H9 (cell line): ENCODE measurements at regions not wholly inside any gene's neighbourhood (a gene's known extent, or its start where the extent isn't known, plus 50 kb on each side); places are given as distances from the start of the nearest gene placed in this dataset.

Source experiments
- DNase-seq: peaks from one replicate; pipeline ENCODE4 v3.0.0-alpha.2; 2017
- H2AFZ ChIP-seq: one replicate; pipeline ENCODE4 v1.6.1; 2013; ENCODE audit warnings: mild to moderate bottlenecking, low read length, control low read depth, moderate library complexity
- H2AK5ac ChIP-seq: 2 replicates; pipeline ENCODE4 v1.6.1; 2013; ENCODE audit warnings: low read length, control low read depth, mixed read lengths; ENCODE audit not compliant: insufficient read length
- H2BK120ac ChIP-seq: one replicate; pipeline ENCODE4 v1.6.1; 2013; ENCODE audit warnings: low read depth, mild to moderate bottlenecking, low read length, control low read depth, inconsistent platforms; ENCODE audit not compliant: poor library complexity, severe bottlenecking
- H2BK12ac ChIP-seq: 2 replicates; pipeline ENCODE4 v1.6.1; 2013; ENCODE audit warnings: low read length, control low read depth, mixed read lengths, low read depth; ENCODE audit not compliant: insufficient read length
- H2BK15ac ChIP-seq: 2 replicates; pipeline ENCODE4 v1.6.1; 2013; ENCODE audit warnings: low read depth, low read length, control low read depth
- H2BK20ac ChIP-seq: one replicate; pipeline ENCODE4 v1.6.1; 2013; ENCODE audit warnings: low read depth, mild to moderate bottlenecking, low read length, control low read depth, inconsistent platforms; ENCODE audit not compliant: poor library complexity, severe bottlenecking
- H2BK5ac ChIP-seq: 2 replicates; pipeline ENCODE4 v1.6.1; 2013; ENCODE audit warnings: low read length, control low read depth, mixed read lengths; ENCODE audit not compliant: insufficient read length
- H3K14ac ChIP-seq: 2 replicates; pipeline ENCODE4 v1.6.1; 2013; ENCODE audit warnings: low read length, control low read depth; ENCODE audit not compliant: insufficient read depth
- H3K18ac ChIP-seq: 2 replicates; pipeline ENCODE4 v1.6.1; 2013; ENCODE audit warnings: low read depth, mild to moderate bottlenecking, mixed read lengths, low read length, control low read depth; ENCODE audit not compliant: insufficient read length
- H3K23ac ChIP-seq: 2 replicates; pipeline ENCODE4 v1.6.1; 2013; ENCODE audit warnings: low read length, control low read depth, mixed read lengths, low read depth; ENCODE audit not compliant: insufficient read length
- H3K23me2 ChIP-seq: 2 replicates; pipeline ENCODE4 v1.6.1; 2013; ENCODE audit warnings: low read depth, mild to moderate bottlenecking, mixed read lengths, low read length, control low read depth; ENCODE audit not compliant: insufficient read length, poor library complexity, severe bottlenecking
- H3K27ac ChIP-seq: 2 replicates; pipeline ENCODE4 v1.5.1; 2013; ENCODE audit warnings: low read length, control low read depth, mixed read lengths, low read depth; ENCODE audit not compliant: insufficient read length
- H3K27me3 ChIP-seq: 2 replicates; pipeline ENCODE4 v1.6.1; 2013; ENCODE audit warnings: low read length, control low read depth, inconsistent platforms; ENCODE audit not compliant: insufficient read depth
- H3K4ac ChIP-seq: 2 replicates; pipeline ENCODE4 v1.6.1; 2013; ENCODE audit warnings: low read depth, mild to moderate bottlenecking, control low read depth, inconsistent platforms, low read length, moderate library complexity
- H3K4me1 ChIP-seq: 2 replicates; pipeline ENCODE4 v1.6.1; 2013; ENCODE audit warnings: low read length, control low read depth, inconsistent platforms; ENCODE audit not compliant: insufficient read depth
- H3K4me2 ChIP-seq: 2 replicates; pipeline ENCODE4 v1.6.1; 2013; ENCODE audit warnings: low read length, control low read depth, mixed read lengths; ENCODE audit not compliant: insufficient read length, insufficient read depth
- H3K56ac ChIP-seq: 2 replicates; pipeline ENCODE4 v1.6.1; 2013; ENCODE audit warnings: low read depth, mild to moderate bottlenecking, mixed read lengths, low read length, control low read depth; ENCODE audit not compliant: insufficient read length
- H3K79me1 ChIP-seq: 2 replicates; pipeline ENCODE4 v1.6.1; 2013; ENCODE audit warnings: low read depth, mild to moderate bottlenecking, moderate library complexity, low read length, control low read depth, inconsistent platforms; ENCODE audit not compliant: insufficient read depth, poor library complexity, severe bottlenecking
- H3K79me2 ChIP-seq: 2 replicates; pipeline ENCODE4 v1.6.1; 2013; ENCODE audit warnings: low read length, control low read depth, inconsistent platforms; ENCODE audit not compliant: insufficient read depth
- H3K9ac ChIP-seq: 2 replicates; pipeline ENCODE4 v1.6.1; 2013; ENCODE audit warnings: low read length, control low read depth, mixed read lengths; ENCODE audit not compliant: insufficient read length; ENCODE audit errors: extremely low read depth
- H3K9me3 ChIP-seq: one replicate; pipeline ENCODE4 v1.6.1; 2013; ENCODE audit warnings: low read depth, low read length, inconsistent platforms; ENCODE audit not compliant: control insufficient read depth
- H3T11ph ChIP-seq: one replicate; pipeline ENCODE4 v1.6.1; 2013; ENCODE audit warnings: mild to moderate bottlenecking, low read length, control low read depth, inconsistent platforms
- H4K20me1 ChIP-seq: one replicate; pipeline ENCODE4 v1.6.1; 2013; ENCODE audit not compliant: control insufficient read depth, insufficient read length, insufficient read depth
- H4K5ac ChIP-seq: 2 replicates; pipeline ENCODE4 v1.6.1; 2013; ENCODE audit warnings: low read depth, mild to moderate bottlenecking, mixed read lengths, low read length, control low read depth; ENCODE audit not compliant: insufficient read length
- H4K8ac ChIP-seq: replicated peaks from 2 replicates; pipeline ENCODE4 v1.6.1; 2013; ENCODE audit warnings: low read length, control low read depth, mixed read lengths, low read depth; ENCODE audit not compliant: insufficient read length
- H4K91ac ChIP-seq: 2 replicates; pipeline ENCODE4 v1.6.1; 2013; ENCODE audit warnings: low read depth, mild to moderate bottlenecking, moderate library complexity, mixed read lengths, low read length, control low read depth; ENCODE audit not compliant: insufficient read length
- H3K27ac Mint-ChIP-seq, 3 experiments: 2 replicates in 2 of 3; 3 replicates in 1 of 3; pipeline ENCODE4 v1.8.0; 2020 to 2021; ENCODE audit warnings: mixed read lengths in 3 of 3, mild to moderate bottlenecking in 1 of 3, moderate library complexity in 1 of 3
- H3K27me3 Mint-ChIP-seq: 2 replicates; pipeline ENCODE4 v1.8.0; 2021; ENCODE audit warnings: low read depth, mild to moderate bottlenecking, moderate library complexity, mixed read lengths
- H3K36me3 Mint-ChIP-seq, 3 experiments: 2 replicates in 2 of 3; 3 replicates in 1 of 3; pipeline ENCODE4 v1.8.0; 2020 to 2021; ENCODE audit warnings: low read depth in 3 of 3, mixed read lengths in 3 of 3; ENCODE audit not compliant: insufficient read depth in 1 of 3
- H3K4me1 Mint-ChIP-seq, 2 experiments: 2 replicates each; pipeline ENCODE4 v1.8.0; 2020; ENCODE audit warnings: mixed read lengths in 2 of 2
- H3K4me3 Mint-ChIP-seq, 2 experiments: 2 replicates in 1 of 2; 3 replicates in 1 of 2; pipeline ENCODE4 v1.8.0; 2020 to 2021; ENCODE audit warnings: mild to moderate bottlenecking in 2 of 2, mixed read lengths in 2 of 2, moderate library complexity in 1 of 2
- H3K9me3 Mint-ChIP-seq, 2 experiments: 2 replicates in 1 of 2; 3 replicates in 1 of 2; pipeline ENCODE4 v1.8.0; 2020; ENCODE audit warnings: mild to moderate bottlenecking in 2 of 2, mixed read lengths in 2 of 2, moderate library complexity in 1 of 2
- WGBS: extraction: QIAGEN DNeasy Blood & Tissue Kit; methylation state at CpG from one replicate; pipeline ENCODE4 v1.1.7; 2013; ENCODE audit warnings: missing lambda C conversion rate, low lambda C conversion rate, mixed read lengths; ENCODE audit not compliant: insufficient read length; ENCODE audit errors: extremely low coverage; 5-methylcytosine and 5-hydroxymethylcytosine counted together
- TF ChIP-seq, protein P1 (sequence below): fragments of 200-600 bp; sonication (generic); conservative IDR thresholded peaks from 3 replicates; pipeline ENCODE4 v1.8.0; 2021; ENCODE audit warnings: antibody characterized with exemption, mild to moderate bottlenecking

DNA sequence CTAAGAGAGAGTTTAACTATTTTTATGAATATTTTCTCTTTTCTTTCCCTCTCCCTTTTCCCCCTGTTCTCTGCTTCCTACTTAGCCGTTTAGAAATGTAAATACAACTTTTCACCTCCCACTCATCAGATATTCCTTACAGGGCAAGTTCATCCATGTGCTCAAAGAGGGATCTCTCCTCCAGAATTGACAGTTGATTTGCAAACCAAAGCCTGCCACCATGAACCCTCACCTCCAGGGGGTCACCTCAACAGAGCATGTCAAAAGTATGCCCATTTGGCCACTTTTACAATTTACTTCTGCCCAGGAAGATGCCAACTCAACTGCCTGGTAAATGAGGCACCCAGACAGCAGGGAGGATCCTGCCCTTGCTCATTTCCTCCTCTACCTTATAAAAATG lies 149.2 kb upstream of the GYPC start:
- Histone ChIP-seq H3K23me2 (no peaks in the 10 kb centered on the region), H2AFZ (no peak overlapping the region), H3K4me2 (no peak overlapping the region), H3K79me1 (no peaks in the 10 kb centered on the region), H2AK5ac (no peak overlapping the region), H3K9me3 (no peaks in the 10 kb centered on the region), H4K91ac (no peak overlapping the region), H3K4ac (no peak overlapping the region), H2BK5ac (no peak overlapping the region), H3K4me1 (peaks cover 8% of the 10 kb centered on the region; the same call in 1 of the 2 replicates), H3K14ac (no peak overlapping the region), H4K20me1 (no peaks in the 10 kb centered on the region), H3K23ac (no peak overlapping the region), H3K56ac (no peak overlapping the region), H4K8ac (no peak overlapping the region), H3T11ph (no peak overlapping the region), H3K79me2 (no peaks in the 10 kb centered on the region), H2BK120ac (no peak overlapping the region), H4K5ac (no peak overlapping the region), H2BK20ac (no peak overlapping the region), H2BK12ac (no peak overlapping the region), H3K18ac (no peak overlapping the region), H3K27me3 (no peaks in the 10 kb centered on the region), H3K27ac (no peak overlapping the region), H2BK15ac (no peak overlapping the region), H3K9ac (no peak overlapping the region)
- DNase-seq: no peak
- no CpG with 5 or more reads among the region's 1 CpG for WGBS
- H3K4me3 Mint-ChIP-seq: no peak overlapping the region
- H3K9me3 Mint-ChIP-seq: no peaks in the 10 kb centered on the region
- H3K36me3 Mint-ChIP-seq: no peaks in the 10 kb centered on the region
- H3K27me3 Mint-ChIP-seq: no peaks in the 10 kb centered on the region; the same call in 1 of the 2 replicates
- TF ChIP-seq, protein P1, sequence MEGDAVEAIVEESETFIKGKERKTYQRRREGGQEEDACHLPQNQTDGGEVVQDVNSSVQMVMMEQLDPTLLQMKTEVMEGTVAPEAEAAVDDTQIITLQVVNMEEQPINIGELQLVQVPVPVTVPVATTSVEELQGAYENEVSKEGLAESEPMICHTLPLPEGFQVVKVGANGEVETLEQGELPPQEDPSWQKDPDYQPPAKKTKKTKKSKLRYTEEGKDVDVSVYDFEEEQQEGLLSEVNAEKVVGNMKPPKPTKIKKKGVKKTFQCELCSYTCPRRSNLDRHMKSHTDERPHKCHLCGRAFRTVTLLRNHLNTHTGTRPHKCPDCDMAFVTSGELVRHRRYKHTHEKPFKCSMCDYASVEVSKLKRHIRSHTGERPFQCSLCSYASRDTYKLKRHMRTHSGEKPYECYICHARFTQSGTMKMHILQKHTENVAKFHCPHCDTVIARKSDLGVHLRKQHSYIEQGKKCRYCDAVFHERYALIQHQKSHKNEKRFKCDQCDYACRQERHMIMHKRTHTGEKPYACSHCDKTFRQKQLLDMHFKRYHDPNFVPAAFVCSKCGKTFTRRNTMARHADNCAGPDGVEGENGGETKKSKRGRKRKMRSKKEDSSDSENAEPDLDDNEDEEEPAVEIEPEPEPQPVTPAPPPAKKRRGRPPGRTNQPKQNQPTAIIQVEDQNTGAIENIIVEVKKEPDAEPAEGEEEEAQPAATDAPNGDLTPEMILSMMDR: peak; percentile 27; the same call in 2 of the 3 replicates
- H3K4me1 Mint-ChIP-seq: peaks cover 25 to 34% of the 10 kb centered on the region in 2 experiments
- peak overlapping the region in 1 of 3 experiments; percentile 19; a peak in 2 of 7 replicates for H3K27ac Mint-ChIP-seq
